ENCODE measurements at regions not wholly inside any gene's neighbourhood (a gene's known extent, or its start where the extent isn't known, plus 50 kb on each side); places are given as distances from the start of the nearest gene placed in this dataset.

GRCh38 chr3:178428037-178428436, 108.2 kb upstream of the KCNMB2 start:
- ATAC-seq, result no peak
- TF ChIP-seq CSRNP3 (CRISPR knock-in tag; IDR thresholded peaks at IDR 0.05), result no peak
- no peak for TF ChIP-seq PPARA (CRISPR knock-in tag; IDR thresholded peaks at IDR 0.05; ENCODE audit: borderline replicate concordance)
- TF ChIP-seq POU6F1 (CRISPR knock-in tag; IDR thresholded peaks at IDR 0.05; ENCODE audit: borderline replicate concordance, low read depth), result no peak
- no peak for TF ChIP-seq ZNF70 (CRISPR knock-in tag; IDR thresholded peaks at IDR 0.05)
- no peak for TF ChIP-seq TSHZ2 (CRISPR knock-in tag; IDR thresholded peaks at IDR 0.05)
- TF ChIP-seq OSR1 (CRISPR knock-in tag; IDR thresholded peaks at IDR 0.05), result no peak
- no peak for TF ChIP-seq TOX (CRISPR knock-in tag; IDR thresholded peaks at IDR 0.05; ENCODE audit: borderline replicate concordance)
- TF ChIP-seq ZNF8 (CRISPR knock-in tag; IDR thresholded peaks at IDR 0.05), result no peak
- no peak for TF ChIP-seq ISL1 (CRISPR knock-in tag; IDR thresholded peaks at IDR 0.05)
- no peak for TF ChIP-seq PATZ1 (CRISPR knock-in tag; IDR thresholded peaks at IDR 0.05; ENCODE audit: borderline replicate concordance)
- no peak for TF ChIP-seq ARNTL (CRISPR knock-in tag; IDR thresholded peaks at IDR 0.05; ENCODE audit: borderline replicate concordance, low read depth)
- no peak for TF ChIP-seq CSDC2 (CRISPR knock-in tag; IDR thresholded peaks at IDR 0.05)
- no peak for TF ChIP-seq RARB (CRISPR knock-in tag; IDR thresholded peaks at IDR 0.05)
- TF ChIP-seq ZFP30 (CRISPR knock-in tag; IDR thresholded peaks at IDR 0.05), result no peak
- TF ChIP-seq TCF4 (CRISPR knock-in tag; IDR thresholded peaks at IDR 0.05; ENCODE audit: borderline replicate concordance), result no peak

GRCh38 chr3:178434206-178434805, 101.9 kb upstream of the KCNMB2 start:
- peak; percentile 44; the same call in 1 of the 3 replicates for ATAC-seq

More at GRCh38 chr3:178434206-178434805, 101.9 kb upstream of the KCNMB2 start:
- TF ChIP-seq OSR1 (CRISPR knock-in tag; IDR thresholded peaks at IDR 0.05) (no peak), ZNF70 (CRISPR knock-in tag; IDR thresholded peaks at IDR 0.05) (no peak), ISL1 (CRISPR knock-in tag; IDR thresholded peaks at IDR 0.05) (no peak), TOX (CRISPR knock-in tag; IDR thresholded peaks at IDR 0.05; ENCODE audit: borderline replicate concordance) (no peak), ARNTL (CRISPR knock-in tag; IDR thresholded peaks at IDR 0.05; ENCODE audit: borderline replicate concordance, low read depth) (no peak), ESRRG (CRISPR knock-in tag; IDR thresholded peaks at IDR 0.05) (no peak), CSDC2 (CRISPR knock-in tag; IDR thresholded peaks at IDR 0.05) (no peak), CREB5 (CRISPR knock-in tag; IDR thresholded peaks at IDR 0.05; ENCODE audit: low read depth) (no peak), CSRNP3 (CRISPR knock-in tag; IDR thresholded peaks at IDR 0.05) (no peak), SNAI2 (CRISPR knock-in tag; IDR thresholded peaks at IDR 0.05) (no peak), ZFP30 (CRISPR knock-in tag; IDR thresholded peaks at IDR 0.05) (no peak), TCF4 (CRISPR knock-in tag; IDR thresholded peaks at IDR 0.05; ENCODE audit: borderline replicate concordance) (no peak), POU6F1 (CRISPR knock-in tag; IDR thresholded peaks at IDR 0.05; ENCODE audit: borderline replicate concordance, low read depth) (no peak), RARB (CRISPR knock-in tag; IDR thresholded peaks at IDR 0.05) (no peak)

Data from SK-N-SH treated with all-trans-retinoic acid at 6 μM for 48 hours (cell line).